ENCODE measurements at regions not wholly inside any gene's neighbourhood (a gene's known extent, or its start where the extent isn't known, plus 50 kb on each side); places are given as distances from the start of the nearest gene placed in this dataset.
A peak's percentile ranks its signal among the peaks of the same experiment; 100 is the strongest.

DNA sequence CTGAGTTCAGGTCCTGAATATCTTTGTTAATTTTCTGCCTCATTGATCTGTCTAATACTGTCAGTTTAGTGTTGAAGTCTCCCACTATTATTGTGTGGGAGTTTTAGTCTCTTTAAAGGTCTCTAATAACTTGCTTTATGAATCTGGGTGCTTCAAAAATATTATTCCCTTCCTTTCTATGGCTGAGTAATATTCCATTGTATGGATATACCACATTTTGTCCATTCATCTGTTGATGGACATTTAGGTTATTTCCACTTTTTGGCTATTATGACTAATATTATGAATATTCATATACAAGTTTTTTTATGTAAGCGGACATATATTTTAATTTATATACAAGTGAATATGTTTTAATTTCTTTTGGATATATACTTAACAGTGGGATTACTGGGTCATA is 82.7 kb downstream of the SDR9C7 start:
- no peak for DNase-seq (ENCODE audit: extremely low read depth, insufficient read length)
- H3K27me3 ChIP-seq (replicated peaks; ENCODE audit: control insufficient read depth, insufficient read depth, low read length): no peaks in the 10 kb centered on the region
- no peak overlapping the region for H3K4me3 ChIP-seq (replicated peaks; ENCODE audit: low read depth, low read length)
- TF ChIP-seq, protein P1, sequence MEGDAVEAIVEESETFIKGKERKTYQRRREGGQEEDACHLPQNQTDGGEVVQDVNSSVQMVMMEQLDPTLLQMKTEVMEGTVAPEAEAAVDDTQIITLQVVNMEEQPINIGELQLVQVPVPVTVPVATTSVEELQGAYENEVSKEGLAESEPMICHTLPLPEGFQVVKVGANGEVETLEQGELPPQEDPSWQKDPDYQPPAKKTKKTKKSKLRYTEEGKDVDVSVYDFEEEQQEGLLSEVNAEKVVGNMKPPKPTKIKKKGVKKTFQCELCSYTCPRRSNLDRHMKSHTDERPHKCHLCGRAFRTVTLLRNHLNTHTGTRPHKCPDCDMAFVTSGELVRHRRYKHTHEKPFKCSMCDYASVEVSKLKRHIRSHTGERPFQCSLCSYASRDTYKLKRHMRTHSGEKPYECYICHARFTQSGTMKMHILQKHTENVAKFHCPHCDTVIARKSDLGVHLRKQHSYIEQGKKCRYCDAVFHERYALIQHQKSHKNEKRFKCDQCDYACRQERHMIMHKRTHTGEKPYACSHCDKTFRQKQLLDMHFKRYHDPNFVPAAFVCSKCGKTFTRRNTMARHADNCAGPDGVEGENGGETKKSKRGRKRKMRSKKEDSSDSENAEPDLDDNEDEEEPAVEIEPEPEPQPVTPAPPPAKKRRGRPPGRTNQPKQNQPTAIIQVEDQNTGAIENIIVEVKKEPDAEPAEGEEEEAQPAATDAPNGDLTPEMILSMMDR (IDR thresholded peaks at IDR 0.05; ENCODE audit: insufficient read depth, low read length, poor library complexity, severe bottlenecking): no peak
- no peaks in the 10 kb centered on the region for H3K36me3 ChIP-seq (ENCODE audit: control insufficient read depth, insufficient read depth, low read length)

DNA sequence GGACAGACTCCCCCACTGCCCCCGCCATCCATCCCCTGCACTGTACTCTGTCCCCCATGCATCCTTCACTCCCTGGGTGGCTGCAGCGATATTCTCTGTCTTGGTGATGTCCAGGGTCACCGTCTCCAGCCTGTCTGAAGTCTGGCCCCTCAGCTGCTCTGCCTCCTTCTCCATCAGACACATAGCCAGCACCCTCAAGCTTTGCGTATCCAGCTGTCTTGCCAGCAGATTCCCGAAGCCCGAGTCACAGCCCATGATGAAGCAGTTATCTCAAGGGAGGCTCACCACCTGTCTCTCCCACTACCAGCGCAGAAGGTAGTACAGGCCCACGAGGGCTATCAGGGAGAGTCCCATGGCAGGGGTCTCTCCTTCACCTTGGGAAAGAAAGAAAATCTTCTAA is 77.8 kb downstream of the HSD17B6 start:
- no peak for DNase-seq (ENCODE audit: extremely low read depth, insufficient read length)
- H3K4me3 ChIP-seq (replicated peaks; ENCODE audit: low read depth, low read length): no peak overlapping the region
- TF ChIP-seq, protein P1 (IDR thresholded peaks at IDR 0.05; ENCODE audit: insufficient read depth, low read length, poor library complexity, severe bottlenecking): no peak
- H3K36me3 ChIP-seq (ENCODE audit: control insufficient read depth, insufficient read depth, low read length): no peaks in the 10 kb centered on the region
- H3K27me3 ChIP-seq (replicated peaks; ENCODE audit: control insufficient read depth, insufficient read depth, low read length): no peaks in the 10 kb centered on the region; the same call in 1 of the 2 replicates

DNA sequence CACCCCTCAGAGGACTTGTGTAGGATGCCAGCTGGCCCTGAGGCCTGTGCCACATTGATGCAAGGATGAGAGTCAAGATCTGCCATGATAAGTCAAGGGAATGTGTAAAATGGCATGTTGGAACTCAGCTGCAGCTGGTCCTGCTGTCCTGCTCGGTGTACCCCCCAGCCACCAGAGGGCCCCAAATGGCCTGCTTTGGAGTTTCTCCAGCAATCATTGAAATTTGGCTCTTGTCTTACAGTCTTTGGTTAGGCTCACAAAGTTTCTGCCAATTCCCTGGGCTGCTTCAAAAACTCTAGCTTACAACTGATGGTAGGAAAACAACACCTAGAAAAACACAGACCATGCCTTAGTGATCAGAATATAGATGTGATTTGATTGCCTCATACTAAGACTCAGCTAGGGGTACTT is 76.8 kb downstream of the HSD17B6 start:
- TF ChIP-seq, protein P1 (IDR thresholded peaks at IDR 0.05; ENCODE audit: insufficient read depth, low read length, poor library complexity, severe bottlenecking): peak; percentile 77
- H3K4me3 ChIP-seq (replicated peaks; ENCODE audit: low read depth, low read length): no peak overlapping the region
- DNase-seq (ENCODE audit: extremely low read depth, insufficient read length): peak; percentile 6
- H3K27me3 ChIP-seq (replicated peaks; ENCODE audit: control insufficient read depth, insufficient read depth, low read length): no peaks in the 10 kb centered on the region; the same call in 1 of the 2 replicates
- H3K36me3 ChIP-seq (ENCODE audit: control insufficient read depth, insufficient read depth, low read length): no peaks in the 10 kb centered on the region

DNA sequence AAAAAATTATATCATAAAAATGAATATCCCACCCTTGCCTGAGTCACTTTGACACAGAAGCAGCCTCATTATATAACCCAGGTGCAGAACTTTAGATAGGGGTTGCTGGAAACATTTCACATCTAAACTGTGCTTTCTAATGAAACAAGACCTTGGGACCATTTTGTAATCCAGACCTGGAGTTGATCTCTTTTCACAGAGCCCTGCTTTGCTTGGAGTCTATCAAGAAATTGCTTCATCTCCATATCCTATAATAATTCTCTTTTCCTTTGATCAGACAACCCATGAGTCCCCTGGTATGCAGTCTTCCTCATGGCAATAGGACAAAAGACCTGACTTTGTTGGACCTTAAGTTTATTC is 76.3 kb downstream of the HSD17B6 start:
- Histone ChIP-seq H3K27me3 (replicated peaks; ENCODE audit: control insufficient read depth, insufficient read depth, low read length) (no peaks in the 10 kb centered on the region; the same call in 1 of the 2 replicates), H3K4me3 (replicated peaks; ENCODE audit: low read depth, low read length) (no peak overlapping the region), H3K36me3 (ENCODE audit: control insufficient read depth, insufficient read depth, low read length) (no peaks in the 10 kb centered on the region)
- DNase-seq (ENCODE audit: extremely low read depth, insufficient read length): no peak
- TF ChIP-seq, protein P1 (IDR thresholded peaks at IDR 0.05; ENCODE audit: insufficient read depth, low read length, poor library complexity, severe bottlenecking): no peak

DNA sequence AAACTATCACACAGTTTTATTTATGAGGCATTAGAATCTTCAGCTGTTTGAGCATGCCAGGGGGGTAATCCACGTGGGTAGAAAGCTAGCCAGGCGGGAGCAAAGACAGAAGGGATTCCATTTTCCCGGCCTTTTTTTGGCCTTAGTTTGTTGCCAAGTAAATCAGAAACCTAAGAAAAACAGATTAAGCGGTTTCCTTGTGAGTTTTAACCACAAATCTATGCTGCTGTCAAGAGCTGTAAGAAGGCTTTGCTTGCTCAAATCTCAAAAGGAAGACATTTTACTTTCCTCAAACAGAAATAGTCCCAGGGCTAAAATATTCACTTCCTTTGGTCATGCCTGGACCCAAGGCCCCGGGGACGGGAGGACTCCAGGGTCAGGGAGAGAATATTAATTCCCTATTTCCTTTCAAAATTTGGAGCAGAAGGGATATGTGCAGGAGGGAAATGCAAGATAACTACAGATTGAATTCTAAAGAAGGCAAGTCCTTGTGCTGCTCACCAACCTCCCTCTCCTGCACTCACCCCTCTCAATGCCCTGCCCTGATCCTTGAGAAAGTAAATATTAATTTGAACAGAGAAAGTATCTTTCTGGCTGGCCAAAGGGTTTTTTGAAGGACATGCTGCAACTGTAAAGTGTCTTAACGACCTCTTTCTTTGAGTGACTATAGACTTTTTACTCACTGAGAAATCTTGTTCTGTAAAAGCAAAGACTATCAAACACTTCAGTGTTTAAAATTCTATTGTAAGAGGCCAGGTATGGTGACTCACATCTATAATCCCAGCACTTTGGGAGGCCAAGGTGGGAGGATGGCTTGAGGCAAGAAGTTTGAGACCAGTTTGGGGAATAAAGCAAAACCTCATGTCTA is 75.7 kb downstream of the HSD17B6 start:
- Histone ChIP-seq H3K4me3 (replicated peaks; ENCODE audit: low read depth, low read length) (no peak overlapping the region), H3K36me3 (ENCODE audit: control insufficient read depth, insufficient read depth, low read length) (no peaks in the 10 kb centered on the region), H3K27me3 (replicated peaks; ENCODE audit: control insufficient read depth, insufficient read depth, low read length) (no peaks in the 10 kb centered on the region; the same call in 1 of the 2 replicates)
- TF ChIP-seq, protein P1 (IDR thresholded peaks at IDR 0.05; ENCODE audit: insufficient read depth, low read length, poor library complexity, severe bottlenecking): no peak
- no peak for DNase-seq (ENCODE audit: extremely low read depth, insufficient read length)

Measured in GM06990 (cell line).